ENCODE measurements at regions not wholly inside any gene's neighbourhood (a gene's known extent, or its start where the extent isn't known, plus 50 kb on each side); places are given as distances from the start of the nearest gene placed in this dataset.

- ATAC-seq (ENCODE audit: low read depth): no peak
- CTCF ChIA-PET: no interaction called here
- H3K9me3 Mint-ChIP-seq: no peaks in the 10 kb centered on the region
- H3K4me1 Mint-ChIP-seq: no peaks in the 10 kb centered on the region
- DNase-seq: no peak
- H3K27me3 Mint-ChIP-seq: no peaks in the 10 kb centered on the region
- intact Hi-C loops (cut with micrococcal nuclease): no loop called here
- no peak overlapping the region for H3K27ac Mint-ChIP-seq
- POLR2A ChIA-PET: no interaction called here
- H3K36me3 Mint-ChIP-seq (ENCODE audit: low read depth): no peaks in the 10 kb centered on the region
- H3K4me3 Mint-ChIP-seq: no peak overlapping the region
- TF ChIP-seq CTCF (IDR thresholded peaks at IDR 0.05): no peak
Observed at GRCh38 chr9:107562798-107563197, 73.2 kb upstream of the KLF4 start.

- H3K36me3 Mint-ChIP-seq (ENCODE audit: low read depth): no peaks in the 10 kb centered on the region
- no peaks in the 10 kb centered on the region for H3K9me3 Mint-ChIP-seq
- TF ChIP-seq CTCF (IDR thresholded peaks at IDR 0.05): no peak
- ATAC-seq (ENCODE audit: low read depth) (no peak), DNase-seq (no peak)
- H3K4me1 Mint-ChIP-seq: no peaks in the 10 kb centered on the region
- no peaks in the 10 kb centered on the region for H3K27me3 Mint-ChIP-seq
- intact Hi-C loops (cut with micrococcal nuclease): no loop called here
- ChIA-PET CTCF (no interaction called here), POLR2A (no interaction called here)
- H3K27ac Mint-ChIP-seq: no peak overlapping the region
- no peak overlapping the region for H3K4me3 Mint-ChIP-seq
Observed at GRCh38 chr9:107559494-107560086, 70.0 kb upstream of the KLF4 start.

- no peak overlapping the region for H3K4me3 Mint-ChIP-seq
- no peaks in the 10 kb centered on the region for H3K9me3 Mint-ChIP-seq
- ChIA-PET POLR2A (no interaction called here), CTCF (no interaction called here)
- no peaks in the 10 kb centered on the region for H3K27me3 Mint-ChIP-seq
- no peaks in the 10 kb centered on the region for H3K4me1 Mint-ChIP-seq
- no peak for ATAC-seq (ENCODE audit: low read depth)
- intact Hi-C loops (cut with micrococcal nuclease): no loop called here
- H3K36me3 Mint-ChIP-seq (ENCODE audit: low read depth): no peaks in the 10 kb centered on the region
- no peak for TF ChIP-seq CTCF (IDR thresholded peaks at IDR 0.05)
- H3K27ac Mint-ChIP-seq: no peak overlapping the region
- DNase-seq: no peak
Observed at GRCh38 chr9:107557236-107557990, 67.8 kb upstream of the KLF4 start.

GRCh38 chr9:107554636-107555035, 65.1 kb upstream of the KLF4 start:
- Mint-ChIP-seq H3K36me3 (ENCODE audit: low read depth) (no peaks in the 10 kb centered on the region), H3K27me3 (no peaks in the 10 kb centered on the region), H3K4me3 (no peak overlapping the region), H3K4me1 (no peaks in the 10 kb centered on the region), H3K27ac (no peak overlapping the region), H3K9me3 (no peaks in the 10 kb centered on the region)
- DNase-seq (no peak), ATAC-seq (ENCODE audit: low read depth) (no peak)
- POLR2A ChIA-PET: no interaction called here
- no peak for TF ChIP-seq CTCF (IDR thresholded peaks at IDR 0.05)
- intact Hi-C loops (cut with micrococcal nuclease): no loop called here
- CTCF ChIA-PET: no interaction called here

- H3K27ac Mint-ChIP-seq: no peak overlapping the region
- no peak for TF ChIP-seq CTCF (IDR thresholded peaks at IDR 0.05)
- no peaks in the 10 kb centered on the region for H3K27me3 Mint-ChIP-seq
- CTCF ChIA-PET: no interaction called here
- POLR2A ChIA-PET: no interaction called here
- DNase-seq (no peak), ATAC-seq (ENCODE audit: low read depth) (no peak)
- no peaks in the 10 kb centered on the region for H3K4me1 Mint-ChIP-seq
- no peaks in the 10 kb centered on the region for H3K9me3 Mint-ChIP-seq
- intact Hi-C loops (cut with micrococcal nuclease): no loop called here
- no peak overlapping the region for H3K4me3 Mint-ChIP-seq
- no peaks in the 10 kb centered on the region for H3K36me3 Mint-ChIP-seq (ENCODE audit: low read depth)
Observed at GRCh38 chr9:107548298-107549142, 59.0 kb upstream of the KLF4 start.
